Parathyroid adenoma (tissue), 2 donors: ENCODE measurements at regions not wholly inside any gene's neighbourhood (a gene's known extent, or its start where the extent isn't known, plus 50 kb on each side); places are given as distances from the start of the nearest gene placed in this dataset.

ENCODE experiments used
- H2AFZ ChIP-seq: fragments of 300-600 bp; sonication (generic); one replicate; pipeline ENCODE4 v1.7.0; 2017; ENCODE audit warnings: antibody characterized with exemption, mild to moderate bottlenecking
- H3K27ac ChIP-seq: fragments of 300-600 bp; sonication (generic); one replicate; pipeline ENCODE4 v1.7.0; 2017
- H3K27me3 ChIP-seq: fragments of 300-600 bp; sonication (generic); one replicate; pipeline ENCODE4 v1.7.0; 2017; ENCODE audit warnings: low read length; ENCODE audit not compliant: control insufficient read depth, insufficient read depth
- H3K36me3 ChIP-seq: fragments of 300-600 bp; sonication (generic); one replicate; pipeline ENCODE4 v1.7.0; 2017; ENCODE audit warnings: low read length; ENCODE audit not compliant: control insufficient read depth, insufficient read depth
- H3K4me1 ChIP-seq: fragments of 300-600 bp; sonication (generic); one replicate; pipeline ENCODE4 v1.7.0; 2017; ENCODE audit warnings: control low read depth
- H3K4me2 ChIP-seq: fragments of 300-600 bp; sonication (generic); one replicate; pipeline ENCODE4 v1.7.0; 2017; ENCODE audit warnings: low read length
- H3K4me3 ChIP-seq: fragments of 300-600 bp; sonication (generic); one replicate; pipeline ENCODE4 v1.7.0; 2017; ENCODE audit warnings: low read depth, low read length
- H3K79me2 ChIP-seq: fragments of 300-600 bp; sonication (generic); one replicate; pipeline ENCODE4 v1.7.0; 2017; ENCODE audit warnings: control low read depth
- H3K9ac ChIP-seq: fragments of 300-600 bp; sonication (generic); one replicate; pipeline ENCODE4 v1.7.0; 2017; ENCODE audit warnings: mild to moderate bottlenecking
- H3K9me3 ChIP-seq: fragments of 300-600 bp; sonication (generic); one replicate; pipeline ENCODE4 v1.7.0; 2017; ENCODE audit warnings: low read length; ENCODE audit not compliant: control insufficient read depth
- CTCF ChIP-seq: fragments of 300-600 bp; sonication (generic); IDR thresholded peaks from one replicate; pipeline ENCODE4 v1.7.0; 2017; ENCODE audit warnings: antibody characterized with exemption, mild to moderate bottlenecking
- donor health status: primary hyperparathyroidism.

- H2AFZ ChIP-seq, result no peak overlapping the region
- no peaks in the 10 kb centered on the region for H3K9me3 ChIP-seq
- H3K9ac ChIP-seq, result no peak overlapping the region
- H3K4me2 ChIP-seq, result no peak overlapping the region
- no peaks in the 10 kb centered on the region for H3K79me2 ChIP-seq
- no peaks in the 10 kb centered on the region for H3K27me3 ChIP-seq
- no peaks in the 10 kb centered on the region for H3K36me3 ChIP-seq
- TF ChIP-seq CTCF, result no peak
- H3K4me3 ChIP-seq, result no peak overlapping the region
- H3K4me1 ChIP-seq, result no peaks in the 10 kb centered on the region
- H3K27ac ChIP-seq, result no peak overlapping the region
Measured at GRCh38 chr1:25167269-25168192, 64.8 kb downstream of the SYF2 start.

- H3K9ac ChIP-seq, result no peak overlapping the region
- no peaks in the 10 kb centered on the region for H3K4me1 ChIP-seq
- H3K4me3 ChIP-seq, result no peak overlapping the region
- H3K4me2 ChIP-seq, result no peak overlapping the region
- H3K79me2 ChIP-seq, result no peaks in the 10 kb centered on the region
- no peak overlapping the region for H3K27ac ChIP-seq
- H2AFZ ChIP-seq, result no peak overlapping the region
- no peaks in the 10 kb centered on the region for H3K27me3 ChIP-seq
- H3K9me3 ChIP-seq, result no peaks in the 10 kb centered on the region
- no peak for TF ChIP-seq CTCF
- H3K36me3 ChIP-seq, result no peaks in the 10 kb centered on the region
Measured at GRCh38 chr1:25166847-25167246, 65.5 kb downstream of the SYF2 start.

GRCh38 chr1:25163986-25164385, 68.3 kb downstream of the SYF2 start:
- Histone ChIP-seq H3K27ac (no peak overlapping the region), H3K9ac (no peak overlapping the region), H3K27me3 (no peaks in the 10 kb centered on the region), H3K36me3 (no peaks in the 10 kb centered on the region), H3K4me2 (no peak overlapping the region), H3K9me3 (no peaks in the 10 kb centered on the region), H3K4me3 (no peak overlapping the region), H3K4me1 (no peaks in the 10 kb centered on the region), H3K79me2 (no peaks in the 10 kb centered on the region), H2AFZ (no peak overlapping the region)
- TF ChIP-seq CTCF, result no peak

- H3K9me3 ChIP-seq, result no peaks in the 10 kb centered on the region
- H3K4me1 ChIP-seq, result no peaks in the 10 kb centered on the region
- no peaks in the 10 kb centered on the region for H3K36me3 ChIP-seq
- no peak overlapping the region for H3K27ac ChIP-seq
- H3K27me3 ChIP-seq, result no peaks in the 10 kb centered on the region
- TF ChIP-seq CTCF, result no peak
- no peaks in the 10 kb centered on the region for H3K79me2 ChIP-seq
- H3K9ac ChIP-seq, result no peak overlapping the region
- no peak overlapping the region for H2AFZ ChIP-seq
- no peak overlapping the region for H3K4me3 ChIP-seq
- H3K4me2 ChIP-seq, result no peak overlapping the region
Measured at GRCh38 chr1:25161981-25162380, 70.3 kb downstream of the SYF2 start.

- TF ChIP-seq CTCF, result no peak
Measured at GRCh38 chr1:25157846-25158245, 74.5 kb downstream of the SYF2 start.

More at GRCh38 chr1:25157846-25158245, 74.5 kb downstream of the SYF2 start:
- Histone ChIP-seq H2AFZ (no peak overlapping the region), H3K4me3 (no peak overlapping the region), H3K36me3 (no peaks in the 10 kb centered on the region), H3K9ac (no peak overlapping the region), H3K27ac (no peak overlapping the region), H3K79me2 (no peaks in the 10 kb centered on the region), H3K4me2 (no peak overlapping the region), H3K9me3 (no peaks in the 10 kb centered on the region), H3K27me3 (no peaks in the 10 kb centered on the region), H3K4me1 (no peaks in the 10 kb centered on the region)
